ENCODE measurements at regions not wholly inside any gene's neighbourhood (a gene's known extent, or its start where the extent isn't known, plus 50 kb on each side); places are given as distances from the start of the nearest gene placed in this dataset.

GRCh38 chr3:168709073-168709472 is 613.3 kb upstream of the GOLIM4 start:
- TF ChIP-seq GABPA (IDR thresholded peaks at IDR 0.05; ENCODE audit: low read depth) (no peak), CTCF (IDR thresholded peaks at IDR 0.05; ENCODE audit: insufficient read depth, low read length) (no peak), SPI1 (IDR thresholded peaks at IDR 0.05; ENCODE audit: borderline replicate concordance, low read depth) (no peak)

Data from HL-60 (cell line).